Tongue (tissue), 1 donor: ENCODE measurements at regions not wholly inside any gene's neighbourhood (a gene's known extent, or its start where the extent isn't known, plus 50 kb on each side); places are given as distances from the start of the nearest gene placed in this dataset.
A peak's percentile ranks its signal among the peaks of the same experiment; 100 is the strongest.

ENCODE experiments used
- DNase-seq: peaks from one replicate; pipeline ENCODE4 v3.0.0-alpha.2; 2015

GRCh38 chr1:234535763-234536515 is 57.0 kb upstream of the TARBP1 start:
- peak; percentile 87 for DNase-seq

GRCh38 chr1:234535218-234535617 is 56.2 kb upstream of the TARBP1 start:
- DNase-seq: no peak

GRCh38 chr1:234533975-234534876 is 55.2 kb upstream of the TARBP1 start:
- peak; percentile 99 for DNase-seq

GRCh38 chr1:234533034-234533891 is 54.3 kb upstream of the TARBP1 start:
- peak; percentile 88 for DNase-seq

- no peak for DNase-seq
Measured at GRCh38 chr1:234532503-234532922, 53.5 kb upstream of the TARBP1 start.

GRCh38 chr1:234531151-234531635 is 52.2 kb upstream of the TARBP1 start:
- no peak for DNase-seq

GRCh38 chr1:234530672-234531071 is 51.7 kb upstream of the TARBP1 start:
- no peak for DNase-seq

GRCh38 chr1:234529950-234530237 is 50.9 kb upstream of the TARBP1 start:
- DNase-seq: no peak

- no peak for DNase-seq
Measured at GRCh38 chr1:234529095-234529949, 50.3 kb upstream of the TARBP1 start.
